ENCODE measurements at regions not wholly inside any gene's neighbourhood (a gene's known extent, or its start where the extent isn't known, plus 50 kb on each side); places are given as distances from the start of the nearest gene placed in this dataset.

DNA sequence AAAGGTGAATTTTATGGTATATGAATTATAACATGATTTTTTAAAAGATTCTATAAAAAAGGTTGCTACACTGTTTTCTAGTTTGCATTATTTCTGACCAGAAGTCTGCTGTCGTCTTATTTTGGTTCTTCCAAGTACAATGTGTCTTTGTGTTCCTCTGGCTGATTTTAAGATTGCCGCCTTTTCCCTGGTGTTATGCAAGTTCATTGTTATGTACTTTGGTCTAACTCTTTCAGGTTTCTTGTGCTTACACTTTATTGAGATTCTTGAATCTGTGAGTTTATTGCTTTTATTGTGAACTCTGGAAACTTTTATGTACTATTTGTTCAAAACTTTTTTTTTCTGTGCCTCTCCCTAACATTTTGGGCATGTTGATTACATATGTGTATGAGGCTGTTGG is 109.8 kb downstream of the RFX6 start:
- WGBS (ENCODE audit: low lambda C conversion rate): 14% methylated on average over 2 of the region's 2 CpGs
- TF ChIP-seq, protein P1, sequence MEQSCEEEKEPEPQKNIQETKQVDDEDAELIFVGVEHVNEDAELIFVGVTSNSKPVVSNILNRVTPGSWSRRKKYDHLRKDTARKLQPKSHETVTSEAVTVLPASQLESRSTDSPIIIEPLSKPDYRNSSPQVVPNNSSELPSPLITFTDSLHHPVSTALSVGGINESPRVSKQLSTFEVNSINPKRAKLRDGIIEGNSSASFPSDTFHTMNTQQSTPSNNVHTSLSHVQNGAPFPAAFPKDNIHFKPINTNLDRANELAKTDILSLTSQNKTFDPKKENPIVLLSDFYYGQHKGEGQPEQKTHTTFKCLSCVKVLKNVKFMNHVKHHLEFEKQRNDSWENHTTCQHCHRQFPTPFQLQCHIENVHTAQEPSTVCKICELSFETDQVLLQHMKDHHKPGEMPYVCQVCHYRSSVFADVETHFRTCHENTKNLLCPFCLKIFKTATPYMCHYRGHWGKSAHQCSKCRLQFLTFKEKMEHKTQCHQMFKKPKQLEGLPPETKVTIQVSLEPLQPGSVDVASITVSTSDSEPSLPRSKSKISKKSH (CRISPR knock-in tag; IDR thresholded peaks at IDR 0.05; ENCODE audit: borderline replicate concordance): no peak
- TF ChIP-seq E2F5 (CRISPR knock-in tag; conservative IDR thresholded peaks at IDR 0.05) (no peak), LBX2 (CRISPR knock-in tag; IDR thresholded peaks at IDR 0.05; ENCODE audit: borderline replicate concordance) (no peak), HMGA1 (CRISPR knock-in tag; conservative IDR thresholded peaks at IDR 0.05) (no peak), GPN1 (CRISPR knock-in tag; IDR thresholded peaks at IDR 0.05; ENCODE audit: borderline replicate concordance) (no peak), ZGPAT (CRISPR knock-in tag; IDR thresholded peaks at IDR 0.05) (no peak), ZNF772 (CRISPR knock-in tag; IDR thresholded peaks at IDR 0.05) (no peak), ZSCAN12 (CRISPR knock-in tag; IDR thresholded peaks at IDR 0.05) (no peak), ZNF33A (CRISPR knock-in tag; IDR thresholded peaks at IDR 0.05; ENCODE audit: borderline replicate concordance) (no peak), ZNF761 (CRISPR knock-in tag; conservative IDR thresholded peaks at IDR 0.05) (no peak), PRDM4 (CRISPR knock-in tag; IDR thresholded peaks at IDR 0.05; ENCODE audit: borderline replicate concordance) (no peak)
- TF ChIP-seq, protein P2, sequence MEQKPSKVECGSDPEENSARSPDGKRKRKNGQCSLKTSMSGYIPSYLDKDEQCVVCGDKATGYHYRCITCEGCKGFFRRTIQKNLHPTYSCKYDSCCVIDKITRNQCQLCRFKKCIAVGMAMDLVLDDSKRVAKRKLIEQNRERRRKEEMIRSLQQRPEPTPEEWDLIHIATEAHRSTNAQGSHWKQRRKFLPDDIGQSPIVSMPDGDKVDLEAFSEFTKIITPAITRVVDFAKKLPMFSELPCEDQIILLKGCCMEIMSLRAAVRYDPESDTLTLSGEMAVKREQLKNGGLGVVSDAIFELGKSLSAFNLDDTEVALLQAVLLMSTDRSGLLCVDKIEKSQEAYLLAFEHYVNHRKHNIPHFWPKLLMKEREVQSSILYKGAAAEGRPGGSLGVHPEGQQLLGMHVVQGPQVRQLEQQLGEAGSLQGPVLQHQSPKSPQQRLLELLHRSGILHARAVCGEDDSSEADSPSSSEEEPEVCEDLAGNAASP (CRISPR knock-in tag; IDR thresholded peaks at IDR 0.05; ENCODE audit: borderline replicate concordance): no peak
- TF ChIP-seq, protein P3, sequence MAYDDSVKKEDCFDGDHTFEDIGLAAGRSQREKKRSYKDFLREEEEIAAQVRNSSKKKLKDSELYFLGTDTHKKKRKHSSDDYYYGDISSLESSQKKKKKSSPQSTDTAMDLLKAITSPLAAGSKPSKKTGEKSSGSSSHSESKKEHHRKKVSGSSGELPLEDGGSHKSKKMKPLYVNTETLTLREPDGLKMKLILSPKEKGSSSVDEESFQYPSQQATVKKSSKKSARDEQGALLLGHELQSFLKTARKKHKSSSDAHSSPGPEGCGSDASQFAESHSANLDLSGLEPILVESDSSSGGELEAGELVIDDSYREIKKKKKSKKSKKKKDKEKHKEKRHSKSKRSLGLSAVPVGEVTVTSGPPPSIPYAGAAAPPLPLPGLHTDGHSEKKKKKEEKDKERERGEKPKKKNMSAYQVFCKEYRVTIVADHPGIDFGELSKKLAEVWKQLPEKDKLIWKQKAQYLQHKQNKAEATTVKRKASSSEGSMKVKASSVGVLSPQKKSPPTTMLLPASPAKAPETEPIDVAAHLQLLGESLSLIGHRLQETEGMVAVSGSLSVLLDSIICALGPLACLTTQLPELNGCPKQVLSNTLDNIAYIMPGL (CRISPR knock-in tag; IDR thresholded peaks at IDR 0.05; ENCODE audit: borderline replicate concordance in 1 of 2, low read depth in 1 of 2): no peak

More for the DNA sequence above, 109.8 kb downstream of the RFX6 start:
- no peaks in the 10 kb centered on the region for H3K9me3 ChIP-seq (ENCODE audit: low read length)
- FAIRE-seq (no peak), ATAC-seq (no peak), DNase-seq (ENCODE audit: low spot score) (no peak)
- no peaks in the 10 kb centered on the region for H3K79me2 ChIP-seq (ENCODE audit: insufficient read depth, low read length)
- ChIA-PET POLR2A (no interaction called here), CTCF (ENCODE audit: low intra/inter-chr PET ratio, low total read pairs) (no interaction called here)
- no peak overlapping the region for H3K4me3 ChIP-seq (replicated peaks in 1 of 3; ENCODE audit: insufficient read depth in 1 of 3, low read depth in 2 of 3, low read length in 3 of 3)
- intact Hi-C loops (cut with micrococcal nuclease; ENCODE audit: unreplicated experiment) (no loop called here), in situ Hi-C loops (cut with HindIII; ENCODE audit: extremely low pct_ligation_motif_present, low pct_unique_long_range_greater_than_20kb) (no loop called here)
- no peak overlapping the region for H2AFZ ChIP-seq (ENCODE audit: low read length)
- H3K27ac ChIP-seq (ENCODE audit: extremely low read length, insufficient read depth, low read length): no peak overlapping the region
- H3K4me1 ChIP-seq (ENCODE audit: insufficient read depth, low read length): no peaks in the 10 kb centered on the region
- no peaks in the 10 kb centered on the region for H4K20me1 ChIP-seq (ENCODE audit: insufficient read depth, low read length)
- no peaks in the 10 kb centered on the region for H3K27me3 ChIP-seq (ENCODE audit: control insufficient read depth in 1 of 2, insufficient read depth in 2 of 2, low read length in 2 of 2)
- BruUV-seq (replicated peaks): no TSS peak
- no peak overlapping the region for H3K9ac ChIP-seq (ENCODE audit: insufficient read depth, low read depth, low read length)
- H3K4me2 ChIP-seq (ENCODE audit: low read depth, low read length): no peak overlapping the region
- no peaks in the 10 kb centered on the region for H3K36me3 ChIP-seq (replicated peaks in 1 of 2; ENCODE audit: control insufficient read depth in 1 of 2, insufficient read depth in 2 of 2, low read length in 2 of 2)

Measured in HepG2 (cell line).